ENCODE measurements at regions not wholly inside any gene's neighbourhood (a gene's known extent, or its start where the extent isn't known, plus 50 kb on each side); places are given as distances from the start of the nearest gene placed in this dataset.
"Not testable (repeated sequence)": the region's sequence is repeated elsewhere in the genome, so short reads cannot be mapped to it uniquely, and the experiment has no call there.

- no peak for DNase-seq (ENCODE audit: low spot score)
Measured at GRCh38 chr7:13724191-13724976, 265.1 kb downstream of the ETV1 start.

GRCh38 chr7:13724977-13725566 is 264.4 kb downstream of the ETV1 start:
- DNase-seq (ENCODE audit: low spot score), result no peak

GRCh38 chr7:13725591-13725990 is 263.9 kb downstream of the ETV1 start:
- no peak for DNase-seq (ENCODE audit: low spot score)

GRCh38 chr7:13727279-13727678 is 262.2 kb downstream of the ETV1 start:
- DNase-seq (ENCODE audit: low spot score), result no peak

- DNase-seq (ENCODE audit: low spot score), result no peak
Measured at GRCh38 chr7:13727751-13728150, 261.7 kb downstream of the ETV1 start.

- DNase-seq (ENCODE audit: low spot score), result not testable (repeated sequence)
Measured at GRCh38 chr7:13728430-13728829, 261.0 kb downstream of the ETV1 start.

GRCh38 chr7:13731643-13732042 is 257.8 kb downstream of the ETV1 start:
- DNase-seq (ENCODE audit: low spot score), result no peak

GRCh38 chr7:13737563-13737962 is 251.9 kb downstream of the ETV1 start:
- DNase-seq (ENCODE audit: low spot score), result no peak

- DNase-seq (ENCODE audit: low spot score), result no peak
Measured at GRCh38 chr7:13742126-13742525, 247.3 kb downstream of the ETV1 start.

- DNase-seq (ENCODE audit: low spot score), result peak; percentile 13
Measured at GRCh38 chr7:13742811-13743210, 246.7 kb downstream of the ETV1 start.

- no peak for DNase-seq (ENCODE audit: low spot score)
Measured at GRCh38 chr7:13743226-13743625, 246.2 kb downstream of the ETV1 start.

- no peak for DNase-seq (ENCODE audit: low spot score)
Measured at GRCh38 chr7:13745530-13745929, 243.9 kb downstream of the ETV1 start.

- DNase-seq (ENCODE audit: low spot score), result no peak
Measured at GRCh38 chr7:13748998-13749397, 240.5 kb downstream of the ETV1 start.

GRCh38 chr7:13749636-13750035 is 239.8 kb downstream of the ETV1 start:
- no peak for DNase-seq (ENCODE audit: low spot score)

GRCh38 chr7:13751766-13752165 is 237.7 kb downstream of the ETV1 start:
- DNase-seq (ENCODE audit: low spot score), result no peak

- no peak for DNase-seq (ENCODE audit: low spot score)
Measured at GRCh38 chr7:13757841-13758240, 231.6 kb downstream of the ETV1 start.

GRCh38 chr7:13765853-13766252 is 223.6 kb downstream of the ETV1 start:
- not testable (repeated sequence) for DNase-seq (ENCODE audit: low spot score)

- no peak for DNase-seq (ENCODE audit: low spot score)
Measured at GRCh38 chr7:13770305-13770704, 219.2 kb downstream of the ETV1 start.

GRCh38 chr7:13774976-13775375 is 214.5 kb downstream of the ETV1 start:
- no peak for DNase-seq (ENCODE audit: low spot score)

GRCh38 chr7:13777242-13777641 is 212.2 kb downstream of the ETV1 start:
- no peak for DNase-seq (ENCODE audit: low spot score)

- DNase-seq (ENCODE audit: low spot score), result no peak
Measured at GRCh38 chr7:13778967-13779366, 210.5 kb downstream of the ETV1 start.

GRCh38 chr7:13790611-13791010 is 198.9 kb downstream of the ETV1 start:
- no peak for DNase-seq (ENCODE audit: low spot score)

GRCh38 chr7:13792208-13792607 is 197.3 kb downstream of the ETV1 start:
- DNase-seq (ENCODE audit: low spot score), result no peak

GRCh38 chr7:13793926-13794325 is 195.5 kb downstream of the ETV1 start:
- no peak for DNase-seq (ENCODE audit: low spot score)
